Activated CD4-positive, alpha-beta T cell treated with anti-CD3 and anti-CD28 coated beads for 36 hours (primary cell): ENCODE measurements at regions not wholly inside any gene's neighbourhood (a gene's known extent, or its start where the extent isn't known, plus 50 kb on each side); places are given as distances from the start of the nearest gene placed in this dataset.

Experiments used
- ATAC-seq: fragments of 200-7000 bp; cut with Tn5 transposase; one replicate; pipeline ENCODE4 v1.10.0; 2021; ENCODE audit warnings: mild to moderate bottlenecking, moderate library complexity
- CTCF ChIA-PET: fragments of 350-600 bp; sonication (Branson Sonifier 250); formaldehyde crosslinking; loops from one replicate; lab custom pipeline; 2021; ENCODE audit warnings: antibody characterized with exemption; lab: Charles Lee
- POLR2A ChIA-PET: fragments of 350-600 bp; sonication (Branson Sonifier 250); formaldehyde crosslinking; loops from one replicate; lab custom pipeline; 2021; ENCODE audit warnings: antibody characterized with exemption, inconsistent platforms; lab: Charles Lee
- DNase-seq: peaks from one replicate; pipeline ENCODE4 v3.0.0-alpha.2; 2020
- H3K27ac Mint-ChIP-seq: one replicate; pipeline ENCODE4 v1.8.0; 2021; ENCODE audit warnings: mixed read lengths
- H3K27me3 Mint-ChIP-seq: one replicate; pipeline ENCODE4 v1.8.0; 2021; ENCODE audit warnings: mixed read lengths
- H3K36me3 Mint-ChIP-seq: one replicate; pipeline ENCODE4 v1.8.0; 2021; ENCODE audit warnings: low read depth, mixed read lengths
- H3K4me1 Mint-ChIP-seq: one replicate; pipeline ENCODE4 v1.8.0; 2021; ENCODE audit warnings: mixed read lengths
- H3K4me3 Mint-ChIP-seq: one replicate; pipeline ENCODE4 v1.8.0; 2021; ENCODE audit warnings: mild to moderate bottlenecking, moderate library complexity, mixed read lengths
- H3K9me3 Mint-ChIP-seq: one replicate; pipeline ENCODE4 v1.8.0; 2021; ENCODE audit warnings: low read depth, mixed read lengths
- intact Hi-C, 2 experiments: fragments of 100-400 bp; cut with DNase I in 1 of 2; cut with micrococcal nuclease in 1 of 2; formaldehyde crosslinking; loops; one replicate each; pipeline versions ENCODE4 v1.14.2 to v1.15.1; 2022 to 2024; cut with DNase I, micrococcal nuclease

- Mint-ChIP-seq H3K4me1 (peaks cover 13% of the 10 kb centered on the region), H3K9me3 (no peaks in the 10 kb centered on the region), H3K27me3 (peaks cover 76% of the 10 kb centered on the region), H3K27ac (no peak overlapping the region), H3K36me3 (no peaks in the 10 kb centered on the region), H3K4me3 (no peak overlapping the region)
- POLR2A ChIA-PET = no interaction called here
- no peak for ATAC-seq
- intact Hi-C loops = loop anchor here (5.0 kb wide), 2 partner anchors 64 to 79 kb away; no protein-coding TSS in a partner anchor
- CTCF ChIA-PET = interaction anchor here (1.1 kb wide), 1 partner anchor 81 kb away, joined by 3 read pairs; no protein-coding TSS in a partner anchor
- DNase-seq = no peak
These were observed 122.9 kb downstream of the TMEM174 start for GRCh38 chr5:73295921-73296320.

- intact Hi-C loops = loop anchor here (5.0 kb wide), 2 partner anchors 63 to 78 kb away; no protein-coding TSS in a partner anchor
- no peak overlapping the region for H3K27ac Mint-ChIP-seq
- ChIA-PET CTCF (interaction anchor here (0.6 to 1.6 kb wide), 3 partner anchors 80 to 1560 kb away, joined by 3 to 7 read pairs (median 3); no protein-coding TSS in a partner anchor), POLR2A (interaction anchor here (0.6 kb wide), 1 partner anchor 50 kb away, joined by 3 read pairs; no protein-coding TSS in a partner anchor)
- H3K4me3 Mint-ChIP-seq = no peak overlapping the region
- peaks cover 9% of the 10 kb centered on the region for H3K4me1 Mint-ChIP-seq
- no peaks in the 10 kb centered on the region for H3K36me3 Mint-ChIP-seq
- H3K27me3 Mint-ChIP-seq = peaks cover 75% of the 10 kb centered on the region
- no peaks in the 10 kb centered on the region for H3K9me3 Mint-ChIP-seq
- DNase-seq (no peak), ATAC-seq (no peak)
These were observed 122.5 kb downstream of the TMEM174 start for GRCh38 chr5:73295447-73295846.

DNA sequence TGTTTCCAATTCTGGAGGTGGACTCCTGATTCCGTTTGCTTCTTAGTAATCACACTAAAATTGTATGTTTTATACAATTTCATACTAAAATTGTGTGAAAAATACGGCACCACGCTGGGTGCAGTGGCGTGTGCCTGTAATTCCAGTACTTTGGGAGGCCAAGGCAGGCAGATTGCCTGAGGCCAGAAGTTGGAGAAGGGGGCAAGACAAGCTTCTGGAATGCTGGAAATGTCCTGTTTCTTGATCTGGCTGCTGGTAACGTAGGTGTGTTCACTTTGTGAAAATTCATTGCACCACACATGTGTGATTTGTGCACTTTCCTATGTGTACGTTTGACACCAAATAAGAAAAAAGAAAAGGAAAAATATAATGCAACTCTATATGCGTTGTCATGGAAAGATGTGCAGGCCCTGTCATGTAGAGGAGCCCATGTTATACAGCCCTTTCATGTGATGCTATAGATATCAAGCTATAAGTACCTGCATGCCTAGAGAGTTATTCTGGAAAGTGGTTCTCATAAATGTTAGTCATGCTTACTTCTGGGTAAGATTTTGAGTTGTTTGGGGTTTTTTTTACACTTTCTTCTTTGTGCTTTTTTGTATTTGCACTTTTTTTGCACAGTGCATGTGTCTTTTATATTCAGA, 119.9 kb downstream of the TMEM174 start:
- no peak for ATAC-seq
- Mint-ChIP-seq H3K9me3 (no peaks in the 10 kb centered on the region), H3K4me3 (no peak overlapping the region), H3K36me3 (no peaks in the 10 kb centered on the region), H3K27ac (no peak overlapping the region), H3K4me1 (no peaks in the 10 kb centered on the region), H3K27me3 (peaks cover 74% of the 10 kb centered on the region)
- ChIA-PET POLR2A (no interaction called here), CTCF (no interaction called here)
- intact Hi-C loops = no loop called here
- DNase-seq = no peak

DNA sequence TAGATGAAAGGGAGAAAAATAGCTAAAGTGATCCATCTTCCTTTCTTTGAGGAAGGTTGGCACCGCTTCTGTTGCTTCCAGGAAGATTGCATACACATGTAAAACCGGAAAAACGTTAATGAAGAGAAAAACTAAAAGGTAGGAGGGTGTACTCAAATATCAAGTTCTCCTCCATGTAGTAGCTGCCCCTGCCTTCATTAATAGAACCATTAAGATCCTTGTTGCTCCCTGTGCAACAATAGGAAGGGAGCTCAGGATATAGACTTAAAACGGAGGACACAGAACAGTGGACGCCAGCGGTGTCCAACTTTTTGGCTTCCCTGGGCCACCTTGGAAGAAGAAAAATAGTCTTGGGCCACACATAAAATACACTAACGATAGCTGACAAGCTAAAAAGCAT, 118.9 kb downstream of the TMEM174 start:
- Mint-ChIP-seq H3K4me1 (no peaks in the 10 kb centered on the region), H3K4me3 (no peak overlapping the region), H3K36me3 (no peaks in the 10 kb centered on the region), H3K9me3 (peaks cover 2% of the 10 kb centered on the region), H3K27ac (no peak overlapping the region), H3K27me3 (peaks cover 70% of the 10 kb centered on the region)
- intact Hi-C loops = no loop called here
- DNase-seq = no peak
- ATAC-seq = no peak
- ChIA-PET CTCF (interaction anchor here (0.7 to 1.0 kb wide), 2 partner anchors 19 to 160 kb away, joined by 3 to 5 read pairs; no protein-coding TSS in a partner anchor), POLR2A (interaction anchor here (0.6 kb wide), 1 partner anchor 277 kb away, joined by 9 read pairs; no protein-coding TSS in a partner anchor)

- Mint-ChIP-seq H3K27me3 (peaks cover 57% of the 10 kb centered on the region), H3K4me1 (no peaks in the 10 kb centered on the region), H3K4me3 (no peak overlapping the region), H3K36me3 (no peaks in the 10 kb centered on the region), H3K9me3 (peaks cover 5% of the 10 kb centered on the region), H3K27ac (no peak overlapping the region)
- ChIA-PET POLR2A (no interaction called here), CTCF (interaction anchor here (0.6 kb wide), 1 partner anchor 8 kb away, joined by 3 read pairs; no protein-coding TSS in a partner anchor)
- no peak for DNase-seq
- intact Hi-C loops = no loop called here
- no peak for ATAC-seq
These were observed 117.2 kb downstream of the TMEM174 start for GRCh38 chr5:73290242-73290641.

DNA sequence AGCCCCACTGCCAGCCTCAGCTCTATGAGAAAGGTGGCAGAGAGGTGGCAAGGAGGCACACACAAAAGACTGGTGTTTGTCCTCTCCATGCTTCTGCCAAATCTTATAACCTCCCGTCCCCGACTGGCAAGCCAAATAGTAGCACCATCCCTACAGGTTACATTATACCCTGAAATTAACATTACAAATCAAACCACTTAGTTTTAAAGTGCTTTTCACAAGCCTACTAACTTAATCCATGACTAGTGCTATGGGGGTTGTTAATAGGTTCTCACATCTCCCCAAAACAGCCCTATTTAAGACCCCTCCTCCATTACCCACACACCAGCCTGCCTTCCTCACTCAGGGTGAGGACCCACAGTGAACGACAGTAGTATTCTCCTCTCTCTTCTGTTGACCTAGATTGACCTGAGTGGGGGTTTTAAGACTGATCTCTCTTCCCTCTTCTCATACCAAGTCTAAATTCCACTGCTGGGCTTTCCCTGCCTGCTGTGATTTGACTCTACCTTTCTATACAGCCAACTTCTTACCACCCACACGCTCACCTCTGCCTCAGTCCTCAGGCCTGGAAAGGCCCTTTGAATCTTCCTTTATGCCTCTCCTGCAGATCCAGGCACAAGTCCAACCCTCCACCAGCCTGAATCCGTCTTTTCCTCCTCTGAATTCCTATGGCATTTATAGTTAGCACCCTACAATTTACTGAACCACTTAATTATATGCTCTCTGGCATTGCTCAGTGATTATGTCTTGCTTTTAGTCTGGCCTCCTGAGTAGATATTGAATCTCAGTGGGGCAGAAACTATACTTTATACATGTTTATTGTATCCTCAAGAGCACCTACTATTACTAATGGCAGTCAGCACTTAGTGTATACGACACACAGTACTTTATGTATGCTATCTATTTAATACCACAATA, 116.1 kb downstream of the TMEM174 start:
- intact Hi-C loops = no loop called here
- Mint-ChIP-seq H3K4me3 (no peak overlapping the region), H3K27ac (no peak overlapping the region), H3K4me1 (no peaks in the 10 kb centered on the region), H3K36me3 (no peaks in the 10 kb centered on the region), H3K27me3 (peaks cover 52% of the 10 kb centered on the region), H3K9me3 (peaks cover 5% of the 10 kb centered on the region)
- ChIA-PET CTCF (no interaction called here), POLR2A (no interaction called here)
- ATAC-seq (no peak), DNase-seq (no peak)

- intact Hi-C loops = no loop called here
- Mint-ChIP-seq H3K4me3 (no peak overlapping the region), H3K9me3 (peaks cover 5% of the 10 kb centered on the region), H3K4me1 (no peaks in the 10 kb centered on the region), H3K27me3 (peaks cover 58% of the 10 kb centered on the region), H3K27ac (no peak overlapping the region), H3K36me3 (no peaks in the 10 kb centered on the region)
- POLR2A ChIA-PET = no interaction called here
- no peak for DNase-seq
- ATAC-seq = no peak
- CTCF ChIA-PET = no interaction called here
These were observed 113.9 kb downstream of the TMEM174 start for GRCh38 chr5:73286896-73287295.

- no peaks in the 10 kb centered on the region for H3K36me3 Mint-ChIP-seq
- DNase-seq = no peak
- ATAC-seq = no peak
- no peaks in the 10 kb centered on the region for H3K4me1 Mint-ChIP-seq
- no peak overlapping the region for H3K27ac Mint-ChIP-seq
- H3K4me3 Mint-ChIP-seq = no peak overlapping the region
- H3K9me3 Mint-ChIP-seq = peaks cover 5% of the 10 kb centered on the region
- H3K27me3 Mint-ChIP-seq = peaks cover 49% of the 10 kb centered on the region
- ChIA-PET POLR2A (interaction anchor here (0.6 kb wide), 1 partner anchor 8 kb away, joined by 3 read pairs; no protein-coding TSS in a partner anchor), CTCF (no interaction called here)
- intact Hi-C loops = no loop called here
These were observed 112.0 kb downstream of the TMEM174 start for GRCh38 chr5:73284985-73285384.

DNA sequence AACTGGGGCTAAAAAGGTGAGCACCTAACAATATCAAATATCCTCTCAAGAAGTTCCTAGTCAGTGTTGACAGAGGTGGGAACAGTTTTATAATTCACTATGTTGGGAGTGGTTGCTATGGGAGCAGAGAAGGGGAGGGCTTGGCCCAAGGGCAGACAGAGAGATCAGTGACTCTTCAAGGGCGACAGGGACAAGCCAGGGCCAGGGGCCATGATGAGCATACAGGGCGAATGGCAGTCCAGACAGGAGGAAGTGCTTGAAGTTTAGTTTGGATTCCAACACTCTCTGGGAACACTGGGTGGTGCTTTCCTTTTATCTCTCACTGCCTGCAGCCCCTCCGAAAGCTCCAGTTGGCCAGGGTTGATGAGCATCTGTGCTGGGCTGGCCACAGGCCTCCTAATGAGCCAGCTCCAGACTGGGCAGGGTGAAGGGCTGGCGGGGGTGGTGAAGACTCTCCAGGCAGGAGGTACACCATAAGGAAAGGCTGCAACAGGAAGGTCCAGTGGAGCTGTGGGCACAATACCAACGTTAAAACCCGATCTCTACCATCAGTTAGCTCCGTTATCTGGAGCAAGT, 111.3 kb downstream of the TMEM174 start:
- H3K27ac Mint-ChIP-seq = no peak overlapping the region
- POLR2A ChIA-PET = no interaction called here
- no peak for DNase-seq
- ATAC-seq = no peak
- H3K9me3 Mint-ChIP-seq = peaks cover 5% of the 10 kb centered on the region
- H3K4me1 Mint-ChIP-seq = no peaks in the 10 kb centered on the region
- H3K4me3 Mint-ChIP-seq = no peak overlapping the region
- CTCF ChIA-PET = no interaction called here
- H3K36me3 Mint-ChIP-seq = no peaks in the 10 kb centered on the region
- H3K27me3 Mint-ChIP-seq = peaks cover 49% of the 10 kb centered on the region
- intact Hi-C loops = no loop called here

DNA sequence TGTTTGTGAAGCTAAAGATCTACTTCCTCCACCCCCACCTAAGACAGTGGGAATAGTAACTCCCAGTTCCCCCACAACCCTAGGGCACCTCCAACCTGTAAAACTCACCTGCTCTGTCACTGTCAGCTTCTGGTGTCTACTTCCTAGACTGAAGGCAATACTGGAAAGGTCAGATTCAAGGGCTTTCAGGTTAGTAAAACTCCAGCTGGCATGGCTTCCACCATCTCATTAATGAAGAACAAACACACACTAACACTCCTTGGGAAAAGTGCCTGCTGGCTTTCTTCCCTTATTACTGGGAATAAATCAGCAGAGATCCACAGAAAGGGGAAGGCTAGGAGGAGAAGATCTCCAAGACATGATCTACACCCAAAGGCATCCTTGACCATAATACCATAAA, 109.9 kb downstream of the TMEM174 start:
- Mint-ChIP-seq H3K9me3 (peaks cover 5% of the 10 kb centered on the region), H3K27me3 (peaks cover 41% of the 10 kb centered on the region), H3K36me3 (no peaks in the 10 kb centered on the region), H3K4me1 (no peaks in the 10 kb centered on the region), H3K4me3 (no peak overlapping the region), H3K27ac (no peak overlapping the region)
- CTCF ChIA-PET = interaction anchor here (0.5 kb wide), 1 partner anchor 31 kb away, joined by 3 read pairs; no protein-coding TSS in a partner anchor
- ATAC-seq = no peak
- no peak for DNase-seq
- intact Hi-C loops = no loop called here
- POLR2A ChIA-PET = no interaction called here

DNA sequence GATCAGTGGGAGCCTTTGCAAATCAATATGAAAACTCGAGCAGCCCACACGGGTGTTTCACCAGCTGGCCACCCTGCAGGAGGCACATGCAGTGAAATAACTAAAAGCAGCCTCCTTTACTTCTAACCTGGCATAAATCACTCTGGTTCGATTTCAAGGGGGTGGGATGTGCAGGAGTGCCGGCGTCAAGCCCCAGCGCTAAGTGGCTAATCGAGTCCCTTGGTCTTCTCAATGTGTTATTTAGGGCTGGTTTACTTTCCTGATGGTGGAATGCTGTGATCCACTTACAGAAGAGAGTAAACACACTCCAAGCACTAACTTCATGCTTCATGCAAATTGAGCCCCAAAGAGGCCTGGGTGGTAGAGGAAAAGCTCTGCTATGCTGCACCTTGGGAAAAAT, 109.4 kb downstream of the TMEM174 start:
- no peak for DNase-seq
- H3K36me3 Mint-ChIP-seq = no peaks in the 10 kb centered on the region
- CTCF ChIA-PET = no interaction called here
- intact Hi-C loops = no loop called here
- no peak overlapping the region for H3K27ac Mint-ChIP-seq
- no peak for ATAC-seq
- POLR2A ChIA-PET = no interaction called here
- no peaks in the 10 kb centered on the region for H3K4me1 Mint-ChIP-seq
- H3K27me3 Mint-ChIP-seq = peaks cover 45% of the 10 kb centered on the region
- no peak overlapping the region for H3K4me3 Mint-ChIP-seq
- H3K9me3 Mint-ChIP-seq = peaks cover 2% of the 10 kb centered on the region
